ENCODE measurements at regions not wholly inside any gene's neighbourhood (a gene's known extent, or its start where the extent isn't known, plus 50 kb on each side); places are given as distances from the start of the nearest gene placed in this dataset.

- Mint-ChIP-seq H3K4me3 (no peak overlapping the region), H3K4me1 (no peaks in the 10 kb centered on the region), H3K27ac (peak overlapping the region in 1 of 7 donors; percentile 43), H3K9me3 (peaks cover 0 to 4% (median 0%) of the 10 kb centered on the region in 7 donors), H3K36me3 (no peaks in the 10 kb centered on the region), H3K27me3 (ENCODE audit: low read depth in 3 of 3) (peaks cover 0 to 2% (median 0%) of the 10 kb centered on the region in 3 donors)
- Histone ChIP-seq H3K79me2 (ENCODE audit: insufficient read depth, low read length) (no peaks in the 10 kb centered on the region), H3K9me3 (replicated peaks in 1 of 2; ENCODE audit: control insufficient read depth in 1 of 2, insufficient read depth in 1 of 2, low read length in 2 of 2) (no peaks in the 10 kb centered on the region), H3K4me1 (ENCODE audit: control insufficient read depth in 1 of 2, insufficient read depth in 2 of 2, low read length in 2 of 2) (no peaks in the 10 kb centered on the region), H2AFZ (ENCODE audit: insufficient read depth, low read depth, low read length, poor library complexity, severe bottlenecking) (no peak overlapping the region), H3K9ac (ENCODE audit: insufficient read depth, low read length, poor library complexity, severe bottlenecking) (no peak overlapping the region), H3K36me3 (replicated peaks in 1 of 2; ENCODE audit: control insufficient read depth in 1 of 2, insufficient read depth in 2 of 2, low read length in 2 of 2) (no peaks in the 10 kb centered on the region), H4K20me1 (ENCODE audit: insufficient read depth, low read length) (no peaks in the 10 kb centered on the region), H3K4me2 (replicated peaks; ENCODE audit: extremely low read depth, low read length, poor library complexity, severe bottlenecking) (no peak overlapping the region), H3K27ac (ENCODE audit: low read depth in 1 of 2, low read length in 2 of 2) (no peak overlapping the region), H3K27me3 (ENCODE audit: control insufficient read depth in 2 of 2, insufficient read depth in 2 of 2, low read length in 2 of 2) (no peaks in the 10 kb centered on the region), H3K4me3 (replicated peaks in 1 of 3; ENCODE audit: low read depth in 2 of 3, low read length in 3 of 3) (no peak overlapping the region)
- TF ChIP-seq, protein P1, sequence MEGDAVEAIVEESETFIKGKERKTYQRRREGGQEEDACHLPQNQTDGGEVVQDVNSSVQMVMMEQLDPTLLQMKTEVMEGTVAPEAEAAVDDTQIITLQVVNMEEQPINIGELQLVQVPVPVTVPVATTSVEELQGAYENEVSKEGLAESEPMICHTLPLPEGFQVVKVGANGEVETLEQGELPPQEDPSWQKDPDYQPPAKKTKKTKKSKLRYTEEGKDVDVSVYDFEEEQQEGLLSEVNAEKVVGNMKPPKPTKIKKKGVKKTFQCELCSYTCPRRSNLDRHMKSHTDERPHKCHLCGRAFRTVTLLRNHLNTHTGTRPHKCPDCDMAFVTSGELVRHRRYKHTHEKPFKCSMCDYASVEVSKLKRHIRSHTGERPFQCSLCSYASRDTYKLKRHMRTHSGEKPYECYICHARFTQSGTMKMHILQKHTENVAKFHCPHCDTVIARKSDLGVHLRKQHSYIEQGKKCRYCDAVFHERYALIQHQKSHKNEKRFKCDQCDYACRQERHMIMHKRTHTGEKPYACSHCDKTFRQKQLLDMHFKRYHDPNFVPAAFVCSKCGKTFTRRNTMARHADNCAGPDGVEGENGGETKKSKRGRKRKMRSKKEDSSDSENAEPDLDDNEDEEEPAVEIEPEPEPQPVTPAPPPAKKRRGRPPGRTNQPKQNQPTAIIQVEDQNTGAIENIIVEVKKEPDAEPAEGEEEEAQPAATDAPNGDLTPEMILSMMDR (IDR thresholded peaks at IDR 0.05) = no peak
- intact Hi-C loops (cut with micrococcal nuclease) = no loop called here
- no peak for DNase-seq
Measured at GRCh38 chr5:152622628-152623027, 217.5 kb upstream of the NMUR2 start.

DNA sequence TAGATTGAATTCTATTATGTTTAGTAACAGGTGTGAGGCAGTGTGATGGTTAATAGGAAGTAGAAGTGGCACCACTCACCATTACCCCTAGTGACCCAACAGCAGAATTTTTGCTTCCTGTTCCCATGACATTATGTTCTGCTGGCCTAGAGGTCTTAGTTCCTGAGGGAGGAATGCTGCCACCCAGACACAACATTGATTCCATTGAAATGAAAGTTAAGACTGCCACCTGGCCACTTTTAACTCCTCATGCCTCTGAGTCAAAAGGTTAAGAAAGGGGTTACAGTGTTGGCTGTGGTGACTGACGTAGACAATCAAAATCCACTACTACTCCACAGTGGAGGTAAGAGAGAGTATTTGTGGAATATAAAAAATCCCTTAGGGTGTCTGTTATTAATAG, 218.9 kb upstream of the NMUR2 start:
- no peak for DNase-seq
- TF ChIP-seq, protein P1 (IDR thresholded peaks at IDR 0.05) = no peak
- Histone ChIP-seq H3K79me2 (ENCODE audit: insufficient read depth, low read length) (no peaks in the 10 kb centered on the region), H3K27me3 (ENCODE audit: control insufficient read depth in 2 of 2, insufficient read depth in 2 of 2, low read length in 2 of 2) (no peaks in the 10 kb centered on the region), H4K20me1 (ENCODE audit: insufficient read depth, low read length) (no peaks in the 10 kb centered on the region), H3K4me3 (replicated peaks in 1 of 3; ENCODE audit: low read depth in 2 of 3, low read length in 3 of 3) (no peak overlapping the region), H3K36me3 (replicated peaks in 1 of 2; ENCODE audit: control insufficient read depth in 1 of 2, insufficient read depth in 2 of 2, low read length in 2 of 2) (no peaks in the 10 kb centered on the region), H3K27ac (ENCODE audit: low read depth in 1 of 2, low read length in 2 of 2) (no peak overlapping the region), H3K4me1 (ENCODE audit: control insufficient read depth in 1 of 2, insufficient read depth in 2 of 2, low read length in 2 of 2) (no peaks in the 10 kb centered on the region), H2AFZ (ENCODE audit: insufficient read depth, low read depth, low read length, poor library complexity, severe bottlenecking) (no peak overlapping the region), H3K4me2 (replicated peaks; ENCODE audit: extremely low read depth, low read length, poor library complexity, severe bottlenecking) (no peak overlapping the region), H3K9ac (ENCODE audit: insufficient read depth, low read length, poor library complexity, severe bottlenecking) (no peak overlapping the region), H3K9me3 (replicated peaks in 1 of 2; ENCODE audit: control insufficient read depth in 1 of 2, insufficient read depth in 1 of 2, low read length in 2 of 2) (no peaks in the 10 kb centered on the region)
- intact Hi-C loops (cut with micrococcal nuclease) = no loop called here
- Mint-ChIP-seq H3K36me3 (no peaks in the 10 kb centered on the region), H3K9me3 (peaks cover 0 to 4% (median 0%) of the 10 kb centered on the region in 7 donors), H3K4me3 (no peak overlapping the region), H3K27me3 (ENCODE audit: low read depth in 3 of 3) (peaks cover 0 to 2% (median 0%) of the 10 kb centered on the region in 3 donors), H3K4me1 (no peaks in the 10 kb centered on the region), H3K27ac (peak overlapping the region in 1 of 7 donors; percentile 23)
- WGBS (ENCODE audit: insufficient coverage) = no CpG with 5 or more reads among the region's 1 CpG
